Muscle of back (tissue), 3 donors: ENCODE measurements at regions not wholly inside any gene's neighbourhood (a gene's known extent, or its start where the extent isn't known, plus 50 kb on each side); places are given as distances from the start of the nearest gene placed in this dataset.

Source experiments
- DNase-seq, 3 donors: peaks; one replicate each; pipeline versions ENCODE4 v3.0.0 to v3.0.0-alpha.2; 2013

GRCh38 chr4:29521281-29521680, 1198.9 kb upstream of the PCDH7 start:
- DNase-seq: no peak

- DNase-seq: no peak
Observed at GRCh38 chr4:29536745-29537144, 1183.4 kb upstream of the PCDH7 start.

- DNase-seq: no peak
Observed at GRCh38 chr4:29538889-29539646, 1181.1 kb upstream of the PCDH7 start.

- DNase-seq: no peak
Observed at GRCh38 chr4:29540439-29541102, 1179.6 kb upstream of the PCDH7 start.

GRCh38 chr4:29541757-29542156, 1178.4 kb upstream of the PCDH7 start:
- DNase-seq: no peak

GRCh38 chr4:29549342-29549741, 1170.8 kb upstream of the PCDH7 start:
- DNase-seq: peak in 1 of 3 donors; percentile 10

- no peak for DNase-seq
Observed at GRCh38 chr4:29551821-29552220, 1168.3 kb upstream of the PCDH7 start.

- no peak for DNase-seq
Observed at GRCh38 chr4:29553846-29554245, 1166.3 kb upstream of the PCDH7 start.

- no peak for DNase-seq
Observed at GRCh38 chr4:29558789-29559188, 1161.4 kb upstream of the PCDH7 start.

- no peak for DNase-seq
Observed at GRCh38 chr4:29559286-29559685, 1160.9 kb upstream of the PCDH7 start.

- no peak for DNase-seq
Observed at GRCh38 chr4:29560452-29560851, 1159.7 kb upstream of the PCDH7 start.

- no peak for DNase-seq
Observed at GRCh38 chr4:29565256-29565655, 1154.9 kb upstream of the PCDH7 start.

- DNase-seq: no peak
Observed at GRCh38 chr4:29566371-29566770, 1153.8 kb upstream of the PCDH7 start.

GRCh38 chr4:29571322-29571721, 1148.8 kb upstream of the PCDH7 start:
- no peak for DNase-seq

GRCh38 chr4:29578329-29578728, 1141.8 kb upstream of the PCDH7 start:
- peak in 1 of 3 donors; percentile 32 for DNase-seq

- peak; percentile 7 to 52 (median 39) for DNase-seq
Observed at GRCh38 chr4:29581457-29581856, 1138.7 kb upstream of the PCDH7 start.

GRCh38 chr4:29588617-29589016, 1131.6 kb upstream of the PCDH7 start:
- DNase-seq: no peak

GRCh38 chr4:29596228-29596627, 1123.9 kb upstream of the PCDH7 start:
- DNase-seq: no peak

GRCh38 chr4:29619168-29619567, 1101.0 kb upstream of the PCDH7 start:
- no peak for DNase-seq

- no peak for DNase-seq
Observed at GRCh38 chr4:29632199-29632598, 1088.0 kb upstream of the PCDH7 start.

GRCh38 chr4:29636961-29637360, 1083.2 kb upstream of the PCDH7 start:
- DNase-seq: no peak

GRCh38 chr4:29653221-29653620, 1066.9 kb upstream of the PCDH7 start:
- no peak for DNase-seq

GRCh38 chr4:29680644-29681043, 1039.5 kb upstream of the PCDH7 start:
- no peak for DNase-seq

- DNase-seq: no peak
Observed at GRCh38 chr4:29704059-29704458, 1016.1 kb upstream of the PCDH7 start.
